NCI-H2107 (cell line): ENCODE measurements at regions not wholly inside any gene's neighbourhood (a gene's known extent, or its start where the extent isn't known, plus 50 kb on each side); places are given as distances from the start of the nearest gene placed in this dataset.

Experiments used
- DNase-seq: peaks from one replicate; lab custom pipeline; 2025; lab: John Stamatoyannopoulos, UW

DNA sequence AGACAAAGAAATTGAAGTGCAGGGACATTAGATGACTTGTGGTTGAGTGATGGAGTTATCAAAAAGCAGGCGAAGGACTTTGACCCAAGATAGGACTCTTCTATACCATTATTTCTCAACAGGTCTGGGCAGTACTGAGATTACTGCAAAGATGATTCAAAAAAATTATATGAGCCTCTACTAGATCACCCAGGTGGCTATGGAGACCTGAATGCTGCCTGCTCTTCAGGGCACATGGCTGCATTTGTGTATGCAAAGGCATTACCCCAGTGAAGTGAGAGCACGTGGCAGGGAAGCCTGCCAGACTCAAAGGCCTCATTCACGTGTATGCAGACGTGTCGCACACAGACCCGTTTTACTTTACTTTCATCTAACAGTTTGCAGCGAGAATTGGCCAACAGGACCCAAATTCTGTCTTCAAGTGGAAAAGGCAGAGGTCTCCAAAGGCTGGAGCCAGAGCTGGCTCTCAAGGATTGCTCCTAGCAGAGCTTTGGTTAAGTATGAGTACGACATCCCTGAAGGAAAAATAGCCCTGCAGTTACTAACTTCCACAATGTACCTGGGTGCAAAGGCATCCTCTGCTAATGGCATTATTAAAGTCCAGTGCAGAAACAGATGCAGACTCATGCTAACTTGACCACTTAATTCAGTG is 113.8 kb upstream of the ARMC2 start:
- DNase-seq: no peak

DNA sequence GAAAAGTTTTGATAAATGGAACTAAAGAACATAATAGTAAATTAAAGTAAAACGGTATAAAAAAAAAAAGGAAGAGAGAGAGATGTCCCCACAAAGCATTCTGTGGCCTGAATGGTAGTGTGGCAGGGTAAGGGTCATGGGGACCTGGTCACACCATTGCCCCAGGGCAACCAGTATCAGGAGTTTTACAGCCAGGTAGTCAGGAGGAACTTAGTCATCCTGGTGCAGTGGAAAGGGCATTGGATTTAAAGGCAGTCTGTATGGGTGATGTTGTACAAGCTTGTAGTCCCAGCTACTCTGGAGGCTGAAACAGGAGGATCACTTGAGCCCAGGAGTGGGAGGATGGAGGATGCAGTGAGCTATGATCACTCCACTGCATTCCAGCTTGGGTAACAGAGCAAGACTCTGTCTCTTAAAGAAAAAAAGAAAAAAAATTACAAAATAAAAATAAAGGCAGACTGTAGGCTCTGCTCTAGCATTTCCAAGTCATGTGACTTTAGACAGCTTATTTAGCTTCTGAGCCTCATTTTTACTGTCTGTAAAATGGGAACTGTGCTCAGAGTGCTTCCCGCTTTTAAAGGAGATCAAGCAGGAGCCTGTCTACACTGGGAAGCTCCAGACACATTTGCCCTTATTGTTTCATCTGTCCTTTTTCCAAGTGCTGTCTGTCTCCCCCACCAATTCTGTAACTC is 112.8 kb upstream of the ARMC2 start:
- no peak for DNase-seq

DNA sequence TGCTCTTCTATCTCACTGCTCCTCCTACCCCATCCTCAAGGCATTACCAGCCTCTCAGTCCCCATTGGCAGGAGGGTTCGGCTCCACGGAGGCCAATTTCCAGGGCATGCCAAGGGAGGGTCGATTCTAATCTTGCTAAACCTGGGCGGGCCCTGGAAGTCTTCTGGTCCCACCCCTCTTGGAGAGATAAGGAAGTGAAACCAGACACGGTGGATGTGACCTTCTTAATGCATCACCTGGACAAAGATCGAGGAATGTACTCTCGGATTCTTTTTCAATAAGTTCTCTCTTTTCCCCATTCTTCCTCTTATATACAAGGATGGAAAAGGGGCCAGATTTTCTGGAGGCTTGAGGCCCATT is 112.2 kb upstream of the ARMC2 start:
- no peak for DNase-seq

DNA sequence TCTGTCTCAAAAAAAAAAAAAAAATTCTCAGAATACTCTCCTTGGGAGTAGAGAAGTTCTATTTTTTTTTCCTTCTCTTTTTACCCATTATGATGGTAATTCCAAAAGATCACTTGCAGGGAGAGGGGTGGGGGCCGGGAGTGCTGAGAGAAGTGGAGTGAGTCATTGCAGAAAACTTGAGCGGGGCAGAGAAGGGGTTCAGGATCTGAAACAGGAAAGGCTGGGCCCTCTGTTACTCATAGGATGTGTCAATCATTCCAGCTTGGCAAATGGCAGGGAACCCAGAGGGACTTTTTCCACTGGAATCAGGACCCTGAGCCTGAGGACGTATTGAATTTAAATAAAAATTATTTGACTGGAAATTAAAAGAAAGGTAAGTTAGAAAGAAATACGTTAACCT is 111.4 kb upstream of the ARMC2 start:
- DNase-seq: no peak

DNA sequence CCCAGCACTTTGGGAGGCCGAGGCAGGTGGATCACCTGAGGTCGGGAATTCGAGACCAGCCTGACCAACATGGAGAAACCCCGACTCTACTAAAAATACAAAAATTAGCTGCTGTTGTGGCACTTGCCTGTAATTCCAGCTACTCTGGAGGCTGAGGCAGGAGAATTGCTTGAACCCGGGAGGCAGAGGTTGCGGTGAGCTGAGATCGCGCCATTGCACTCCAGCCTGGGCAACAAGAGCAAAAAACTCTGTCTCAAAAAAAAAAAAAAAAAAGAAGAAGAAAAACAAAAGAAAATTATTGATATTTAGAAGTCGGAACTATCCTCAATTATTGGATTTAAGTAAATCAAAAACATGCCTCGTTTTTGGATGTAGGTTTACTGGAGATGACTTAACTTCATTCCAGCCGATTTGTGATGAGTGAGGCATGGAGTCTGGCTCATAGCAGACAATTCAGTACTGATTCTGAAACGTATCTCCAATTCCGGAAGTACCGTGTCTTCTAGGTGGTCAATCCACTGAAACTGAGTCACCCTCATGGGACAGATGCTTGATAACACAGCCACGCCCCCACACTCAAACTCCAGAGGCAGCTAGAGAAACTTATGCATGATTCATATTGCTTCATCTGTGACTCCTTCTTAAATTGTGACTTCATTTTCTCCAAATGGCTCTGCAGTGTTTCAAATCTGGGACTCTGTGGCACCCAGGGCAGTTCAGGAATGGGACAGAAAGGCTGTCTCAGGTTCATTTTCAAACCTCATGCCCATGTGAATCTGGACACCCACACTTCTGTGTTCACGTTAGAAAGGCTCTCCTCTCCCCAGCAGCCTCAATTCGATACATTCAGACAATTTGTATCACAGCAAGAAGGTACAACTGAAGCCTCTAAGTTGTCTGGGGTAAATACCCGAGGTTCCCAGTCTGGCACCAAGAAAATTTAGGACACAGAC is 110.4 kb upstream of the ARMC2 start:
- no peak for DNase-seq

DNA sequence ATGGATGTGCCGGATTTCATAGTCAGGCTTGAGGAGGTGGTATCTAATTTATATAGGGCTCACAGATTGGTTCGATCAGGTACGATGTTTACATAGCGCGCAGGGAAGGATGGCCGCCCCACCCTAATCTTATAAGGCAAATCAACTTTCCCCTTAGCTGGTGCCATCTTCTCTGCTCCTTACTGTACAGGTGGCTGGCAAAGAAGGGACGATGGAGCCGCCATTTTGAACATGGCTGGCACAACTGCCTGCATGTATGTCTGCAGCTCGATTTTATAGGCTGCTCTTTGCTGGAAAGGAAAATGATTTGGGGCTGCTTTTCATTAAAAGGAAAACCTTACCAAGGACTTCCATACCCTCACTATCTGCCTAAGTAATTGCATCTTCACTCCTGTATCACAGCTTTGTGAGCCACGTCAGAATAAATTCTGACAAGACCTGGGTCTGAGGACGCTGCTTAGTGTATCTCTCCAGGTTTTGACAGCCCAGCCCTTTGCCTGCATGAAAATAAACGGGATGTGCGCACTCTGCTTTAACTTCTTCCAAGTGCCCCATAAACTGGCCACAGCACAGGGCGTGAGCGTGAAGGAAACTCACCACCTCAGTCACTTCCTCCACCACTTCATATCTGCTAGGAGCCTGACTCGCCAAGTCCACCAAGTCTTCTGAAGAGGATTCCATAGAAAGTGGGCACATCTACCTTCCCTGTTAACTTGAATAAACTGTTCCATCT is 109.4 kb upstream of the ARMC2 start:
- no peak for DNase-seq

DNA sequence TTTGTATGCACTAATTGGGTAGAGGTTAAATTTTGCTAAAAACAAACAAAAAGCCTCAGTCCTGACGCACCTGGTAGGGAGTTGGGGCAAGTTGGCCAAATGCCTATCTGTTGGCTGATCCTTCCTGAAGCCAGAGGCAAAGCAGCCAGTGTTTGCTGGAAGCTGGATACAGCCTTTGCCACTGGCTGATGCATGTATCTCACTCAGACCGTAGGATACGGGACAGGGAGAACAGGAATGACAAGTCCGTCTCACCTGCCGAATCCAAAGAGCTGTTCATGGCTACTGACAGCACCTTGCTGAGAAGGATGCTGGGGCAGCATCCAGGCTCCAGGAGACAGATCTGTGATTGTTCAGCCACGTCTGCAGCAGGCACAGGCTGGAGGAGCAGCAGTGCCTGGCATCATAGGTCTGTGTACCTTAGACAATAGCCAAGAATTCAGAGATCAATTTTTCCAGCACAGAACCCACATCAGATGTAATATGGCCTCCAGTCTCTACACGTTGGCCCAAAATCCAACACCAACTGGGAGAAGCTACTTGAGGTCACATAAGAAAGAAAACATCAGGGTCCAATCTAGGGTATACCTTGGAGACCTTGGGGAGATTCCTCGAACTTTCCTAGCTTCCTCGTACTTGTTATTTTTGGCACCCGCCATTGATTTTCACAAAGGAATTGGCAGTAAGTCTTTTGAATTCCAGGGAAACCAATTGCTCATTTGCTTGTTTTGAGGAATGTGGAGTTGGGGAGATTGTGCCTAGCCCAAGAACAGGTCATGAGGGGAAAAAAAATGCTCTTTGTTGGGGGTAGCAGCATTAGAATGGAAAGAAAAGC is 108.5 kb upstream of the ARMC2 start:
- no peak for DNase-seq

DNA sequence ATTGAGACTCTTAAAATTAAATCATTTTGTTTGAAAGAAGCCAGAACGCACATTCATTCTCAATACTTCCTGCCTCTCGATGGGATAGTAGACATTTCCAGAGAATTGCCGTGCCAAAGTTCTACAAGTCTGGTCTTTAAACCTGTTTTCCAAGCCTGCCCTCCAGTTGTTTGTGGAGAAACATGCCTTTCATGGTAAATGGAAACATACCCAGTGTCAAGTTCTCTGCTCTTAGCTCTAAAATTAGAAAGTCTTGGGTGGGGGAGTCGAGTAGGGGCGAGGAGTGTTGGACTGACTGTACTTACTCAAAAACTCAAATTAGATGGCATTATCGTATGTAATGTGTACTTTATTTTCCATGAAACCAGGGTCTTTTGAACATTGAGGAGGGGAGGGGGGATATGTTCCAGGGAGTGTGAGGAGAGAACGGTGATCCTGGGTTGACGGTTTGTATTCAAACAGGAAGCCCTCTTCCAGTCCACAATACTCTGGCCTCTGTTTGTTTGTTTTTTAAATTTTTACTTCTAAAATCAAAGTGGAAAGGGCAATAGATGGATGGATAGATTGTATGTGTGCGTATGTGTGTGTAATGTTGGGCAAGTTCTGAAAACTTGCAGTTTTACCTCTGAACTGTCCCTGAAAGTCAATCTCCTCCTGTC is 106.8 kb upstream of the ARMC2 start:
- no peak for DNase-seq

DNA sequence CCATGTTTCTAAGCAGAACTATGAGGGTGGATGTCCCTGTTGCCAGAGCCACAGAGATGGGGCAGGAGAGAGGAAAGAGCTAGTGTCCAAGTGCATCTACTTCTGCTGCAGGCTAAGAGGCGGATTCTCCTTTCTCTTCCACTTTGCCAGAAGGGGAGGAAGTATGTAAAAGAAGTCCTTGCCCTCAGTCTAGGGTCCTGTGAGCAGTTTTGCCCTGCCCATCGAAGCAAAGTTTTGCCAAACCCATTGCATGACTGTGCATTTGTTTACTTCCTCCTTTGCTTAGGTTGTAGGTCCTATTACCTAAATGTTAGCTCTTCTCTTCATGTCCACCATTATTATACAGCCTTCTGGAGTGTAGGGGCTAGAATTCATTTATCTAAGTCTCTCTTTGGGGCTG is 106.2 kb upstream of the ARMC2 start:
- no peak for DNase-seq

DNA sequence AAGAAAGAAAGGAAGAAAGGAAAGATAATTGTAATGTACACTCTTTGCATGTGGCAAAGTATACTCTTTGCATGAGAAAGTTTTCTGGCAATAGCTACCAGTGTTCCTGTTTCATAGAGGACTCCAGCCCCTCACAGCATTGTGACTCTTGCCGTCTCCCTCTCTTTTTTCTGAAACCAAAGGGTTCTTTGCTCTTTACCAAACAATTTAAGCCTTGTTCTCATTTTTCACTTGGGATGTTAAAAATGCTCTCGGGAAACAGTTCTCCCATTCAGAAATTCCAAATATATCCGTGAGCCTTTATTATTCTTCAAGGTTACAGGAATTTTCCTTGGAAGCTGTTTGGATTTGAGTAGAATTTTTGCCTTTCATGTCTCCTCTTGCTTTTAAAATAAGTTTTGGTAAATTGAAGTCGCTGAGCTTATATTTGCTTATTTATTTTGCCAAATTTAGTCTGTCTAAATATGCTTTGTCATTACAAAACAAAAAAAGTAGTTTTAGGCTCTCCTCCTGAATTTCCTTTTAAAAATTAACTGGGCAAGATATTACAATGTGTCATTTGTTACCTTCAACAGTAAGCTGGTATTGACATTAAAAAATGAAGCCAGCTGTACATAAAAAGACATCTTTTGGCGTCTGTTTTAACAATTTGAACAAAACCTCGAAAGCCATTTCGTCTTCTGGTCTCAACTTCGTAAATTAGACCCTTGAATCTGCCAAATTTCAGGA is 103.8 kb upstream of the ARMC2 start:
- DNase-seq: no peak

DNA sequence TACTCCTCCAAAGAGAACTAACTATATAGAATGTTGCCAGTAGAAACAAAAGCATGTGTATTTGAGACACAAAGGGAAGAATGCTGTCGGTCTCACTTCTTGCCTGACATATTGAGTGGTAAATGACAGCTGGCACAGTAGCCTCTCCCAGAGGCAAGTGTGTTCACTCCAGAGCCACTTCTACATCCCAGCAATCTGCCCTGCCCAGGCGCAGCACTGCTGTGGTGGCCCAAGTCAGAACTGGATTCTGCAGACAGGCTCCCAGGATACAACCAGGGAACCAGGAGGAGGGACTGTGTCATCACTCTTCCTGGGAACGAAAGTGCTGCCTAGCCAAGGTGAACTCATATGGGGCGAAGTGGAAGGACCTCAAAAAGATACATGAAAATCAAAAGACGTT is 103.2 kb upstream of the ARMC2 start:
- no peak for DNase-seq

DNA sequence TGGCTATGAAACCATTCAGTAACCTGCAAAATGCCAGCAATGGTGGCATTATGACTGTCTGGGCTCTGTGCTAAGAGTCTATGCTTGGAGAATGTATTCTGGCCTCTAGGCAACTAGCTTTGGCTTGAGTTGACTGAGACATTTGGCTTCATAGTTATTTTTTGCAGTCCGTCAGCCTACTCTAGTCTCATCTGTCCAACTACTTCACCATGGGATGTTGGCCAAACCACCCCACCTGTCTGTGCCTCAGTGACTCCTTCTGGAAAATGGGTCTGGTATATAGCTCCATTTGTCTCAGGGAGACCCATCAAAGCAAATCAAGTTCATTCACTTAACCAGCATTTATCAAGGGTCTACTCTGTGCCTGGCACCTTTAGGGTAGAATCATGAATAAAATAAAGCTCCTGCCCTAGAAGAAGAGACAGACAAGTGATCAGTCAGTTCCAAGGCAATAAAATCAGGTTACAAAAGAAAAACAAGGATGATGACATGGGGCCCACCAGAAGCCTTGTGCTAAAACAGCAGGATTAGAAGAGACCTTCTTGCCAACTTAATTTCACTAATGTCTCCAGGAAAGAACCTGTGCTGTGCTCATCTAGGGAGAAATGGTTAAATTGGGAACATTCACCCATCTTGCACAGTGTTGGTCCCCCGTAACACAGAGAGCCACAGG is 102.4 kb upstream of the ARMC2 start:
- no peak for DNase-seq

DNA sequence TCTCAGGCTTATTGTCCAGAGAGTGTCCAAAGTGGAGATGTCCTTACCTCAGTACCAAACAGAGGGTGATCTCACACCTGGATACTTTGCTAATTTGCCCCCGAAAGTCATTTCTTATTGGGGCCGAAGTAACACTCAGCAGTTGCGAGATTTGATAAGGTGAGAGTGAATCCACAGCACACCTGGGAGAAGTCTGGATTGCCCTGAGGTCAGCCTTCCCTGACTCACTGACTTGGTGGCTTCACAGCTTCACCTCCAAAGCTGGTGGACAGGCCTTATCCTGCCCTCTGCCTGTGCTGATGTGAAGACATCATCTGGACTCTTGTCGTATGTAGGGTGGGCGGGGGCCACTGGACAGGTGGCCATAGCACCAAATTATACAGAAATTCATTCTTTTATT is 101.9 kb upstream of the ARMC2 start:
- DNase-seq: no peak

DNA sequence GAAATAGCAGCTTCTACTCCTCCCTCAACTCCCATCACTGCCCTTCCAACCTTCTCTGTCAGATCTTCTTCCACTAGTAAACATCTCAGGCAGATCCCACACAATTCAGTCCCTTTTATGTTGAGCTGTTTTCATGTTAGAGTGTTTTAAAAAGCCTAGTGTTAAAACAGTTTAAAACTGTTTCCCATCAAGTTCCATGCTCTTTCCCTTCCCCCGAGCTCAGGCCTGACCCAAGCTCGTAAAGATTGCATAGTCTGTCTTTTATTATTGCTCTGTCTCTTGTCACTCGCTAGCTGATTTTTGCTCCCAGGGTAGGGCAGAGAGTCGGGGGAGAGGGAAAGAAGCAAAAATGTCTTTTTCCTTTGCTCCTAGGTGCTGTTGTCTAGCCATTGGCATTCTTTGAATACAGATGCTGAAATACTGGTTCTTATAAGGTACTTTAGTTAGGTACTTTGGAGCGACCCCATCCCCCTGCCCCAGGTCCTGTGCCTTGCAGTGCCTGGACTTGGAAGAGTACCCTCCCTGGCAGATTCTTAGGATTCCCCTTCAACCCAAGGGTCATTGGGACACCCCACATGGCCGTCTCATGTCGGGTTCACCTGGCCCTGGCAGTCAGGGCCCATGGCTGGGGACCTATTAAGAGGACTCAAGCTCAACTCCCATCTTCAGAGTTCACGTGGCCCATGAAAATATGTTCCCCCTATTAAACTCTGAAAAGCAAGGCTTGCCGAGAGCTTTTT is 101.2 kb upstream of the ARMC2 start:
- DNase-seq: no peak

DNA sequence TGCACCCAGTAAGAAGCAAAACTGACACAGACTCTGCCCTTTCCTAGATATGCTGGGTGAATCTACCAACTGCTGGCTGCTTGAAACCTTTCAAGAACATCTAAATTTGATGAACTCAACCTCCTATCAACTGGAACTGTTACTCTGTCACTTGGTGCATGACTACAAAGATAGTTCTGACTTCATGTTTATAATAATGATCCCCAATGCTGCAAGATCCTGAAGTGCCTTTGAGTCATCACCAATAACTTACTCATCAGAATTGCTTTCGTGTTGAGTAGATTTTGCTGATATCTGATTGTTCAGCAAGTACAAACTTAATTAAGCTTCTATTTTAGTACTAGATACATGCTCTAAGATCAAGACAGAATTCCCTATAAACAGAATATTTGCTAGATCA is 100.2 kb upstream of the ARMC2 start:
- no peak for DNase-seq

DNA sequence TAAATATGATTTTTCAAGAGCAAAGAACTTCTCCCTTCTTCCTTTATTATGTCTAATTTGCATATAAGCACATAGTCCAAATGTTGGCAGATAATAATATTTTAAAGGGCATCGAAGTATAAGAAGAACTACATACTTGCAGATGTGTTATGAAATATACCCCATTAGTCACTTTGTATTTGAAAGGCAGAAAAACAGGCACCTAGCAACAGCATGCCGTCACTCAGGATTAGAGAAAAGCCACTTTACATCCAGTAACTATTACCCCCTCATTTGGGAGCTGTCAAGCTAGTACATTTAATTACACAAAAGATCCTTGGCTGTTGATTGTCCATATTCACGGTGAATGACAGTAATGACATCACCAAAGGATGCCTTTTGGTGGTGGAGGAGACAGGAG is 99.3 kb upstream of the ARMC2 start:
- DNase-seq: no peak

DNA sequence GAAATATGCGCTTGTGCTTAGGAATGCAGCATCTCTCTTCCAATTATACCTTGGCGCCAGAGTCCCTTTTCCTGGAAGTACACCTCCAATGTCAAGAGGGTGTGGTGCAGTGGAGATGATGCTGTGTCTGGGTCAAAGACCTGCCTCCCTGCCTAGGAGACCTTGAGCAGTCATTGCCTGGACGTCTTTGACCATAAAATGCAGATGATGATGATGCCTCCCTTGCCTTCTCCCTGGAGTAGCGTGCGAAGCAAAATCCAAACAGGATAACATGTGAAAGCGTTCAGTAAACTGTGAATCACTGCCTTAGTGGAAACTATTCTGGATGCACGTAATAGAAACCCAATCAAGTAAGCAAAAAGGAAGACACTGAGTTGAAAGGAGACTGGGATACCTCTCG is 97.4 kb upstream of the ARMC2 start:
- no peak for DNase-seq

DNA sequence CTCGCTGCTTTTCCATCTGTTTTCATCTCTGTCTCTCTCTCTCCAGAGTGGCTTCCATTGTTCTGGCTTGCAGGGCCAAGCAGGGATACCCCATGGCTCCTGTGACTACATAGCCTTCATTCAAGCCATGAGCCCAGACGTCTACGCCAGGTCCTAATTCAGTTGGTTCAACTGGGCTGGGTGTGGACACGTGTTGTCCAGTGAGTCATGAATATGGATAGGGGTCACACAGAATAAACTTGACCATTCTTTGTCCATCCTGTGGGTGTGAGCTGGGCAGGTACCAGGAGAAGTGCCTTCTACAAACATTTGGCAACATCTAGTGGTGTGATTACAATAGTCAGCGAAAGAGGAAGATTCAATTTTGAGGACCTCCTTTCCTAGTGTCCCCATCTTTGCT is 96.9 kb upstream of the ARMC2 start:
- no peak for DNase-seq
